Adrenal gland (tissue), 9 donors: ENCODE measurements at regions not wholly inside any gene's neighbourhood (a gene's known extent, or its start where the extent isn't known, plus 50 kb on each side); places are given as distances from the start of the nearest gene placed in this dataset.

Source experiments
- DNase-seq, 7 donors: peaks; one replicate each; pipeline ENCODE4 v3.0.0-alpha.2; 2019 to 2020
- H3K27ac ChIP-seq, 5 donors: fragments of 200-600 bp; sonication (generic) in 4 of 5; 1 replicate in 3 of 5; 2 replicates in 2 of 5; pipeline versions ENCODE4 v1.5.1 to v1.8.0; 2016 to 2020; ENCODE audit warnings: mild to moderate bottlenecking in 1 of 5
- H3K27me3 ChIP-seq: fragments of 200-600 bp; 2 replicates; pipeline ENCODE4 v1.8.0; 2021
- H3K36me3 ChIP-seq, 2 donors: fragments of 200-600 bp; replicated peaks in 1 of 2; 1 replicate in 1 of 2; 2 replicates in 1 of 2; pipeline versions ENCODE4 v1.5.1 to v1.8.0; 2018 to 2022
- H3K4me1 ChIP-seq, 2 donors: fragments of 200-600 bp; replicated peaks in 1 of 2; 1 replicate in 1 of 2; 2 replicates in 1 of 2; pipeline versions ENCODE4 v1.5.1 to v1.8.0; 2018 to 2021
- H3K4me3 ChIP-seq, 4 donors: fragments of 200-600 bp; sonication (generic) in 3 of 4; one replicate each; pipeline ENCODE4 v1.5.1; 2016 to 2018
- H3K9me3 ChIP-seq, 3 donors: fragments of 200-600 bp; sonication (generic) in 1 of 3; replicated peaks in 1 of 3; 1 replicate in 2 of 3; 2 replicates in 1 of 3; pipeline versions ENCODE4 v1.5.1 to v1.8.0; 2016 to 2021
- POLR2A ChIP-seq, 2 donors: fragments of 450-650 bp; IDR thresholded peaks; one replicate each; pipeline ENCODE4 v1.6.1; 2017; ENCODE audit warnings: antibody characterized with exemption in 2 of 2, mild to moderate bottlenecking in 2 of 2, moderate library complexity in 1 of 2
- WGBS, 4 donors: extraction: QIAGEN DNeasy Blood & Tissue Kit in 2 of 4; methylation state at CpG; one replicate each; pipeline versions ENCODE4 v1.1.5 to v1.1.7; 2013 to 2017; 5-methylcytosine and 5-hydroxymethylcytosine counted together
- intact Hi-C, 2 donors: fragments of 100-400 bp; cut with DNase I; formaldehyde crosslinking; loops; one replicate each; pipeline versions ENCODE4 v1.14.1 to v1.15.0; 2022 to 2023
- TF ChIP-seq, protein P1 (sequence below), 6 experiments: fragments of 450-650 bp in 4 of 6; fragments of 200-600 bp in 2 of 6; sonication (generic) in 1 of 6; IDR thresholded peaks; 1 replicate in 5 of 6; 2 replicates in 1 of 6; pipeline versions ENCODE4 v1.5.1 to v1.8.0; 2016 to 2021; ENCODE audit warnings: antibody characterized with exemption in 6 of 6, mild to moderate bottlenecking in 2 of 6, moderate library complexity in 1 of 6
- donor health status: healthy with polysubstance abuse.
- donor health status: Bipolar disorder and iron deficiency.
- donor health status: DM: yes; HTN: yes; CAD: no.
- donor health status: DM: no; HTN: no; CAD: no.
- donor health status: DM: no; HTN: no; CAD: no.

DNA sequence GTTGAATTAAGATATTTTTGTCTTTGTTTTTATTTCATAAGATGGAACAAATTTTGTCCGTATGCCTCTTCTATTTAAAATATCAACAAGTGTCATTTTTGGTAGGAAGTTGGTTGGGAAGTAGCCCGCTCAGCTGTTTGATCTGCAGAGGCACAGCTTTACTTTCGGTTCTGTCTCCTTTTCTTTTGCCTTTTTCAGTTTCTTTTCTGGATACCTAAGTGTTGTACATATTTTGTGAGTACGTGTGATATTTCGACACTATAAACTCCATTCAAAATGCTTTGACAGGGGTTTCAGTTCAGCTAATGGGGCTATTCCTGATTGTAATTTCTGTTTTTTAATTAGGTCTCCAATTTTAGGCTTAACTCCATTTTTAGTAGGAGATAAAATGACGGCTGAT lies 1785.0 kb upstream of the LRRTM1 start:
- intact Hi-C loops: no loop called here
- no peak overlapping the region for H3K4me3 ChIP-seq
- no peak for DNase-seq
- no peaks in the 10 kb centered on the region for H3K9me3 ChIP-seq
- TF ChIP-seq, protein P1, sequence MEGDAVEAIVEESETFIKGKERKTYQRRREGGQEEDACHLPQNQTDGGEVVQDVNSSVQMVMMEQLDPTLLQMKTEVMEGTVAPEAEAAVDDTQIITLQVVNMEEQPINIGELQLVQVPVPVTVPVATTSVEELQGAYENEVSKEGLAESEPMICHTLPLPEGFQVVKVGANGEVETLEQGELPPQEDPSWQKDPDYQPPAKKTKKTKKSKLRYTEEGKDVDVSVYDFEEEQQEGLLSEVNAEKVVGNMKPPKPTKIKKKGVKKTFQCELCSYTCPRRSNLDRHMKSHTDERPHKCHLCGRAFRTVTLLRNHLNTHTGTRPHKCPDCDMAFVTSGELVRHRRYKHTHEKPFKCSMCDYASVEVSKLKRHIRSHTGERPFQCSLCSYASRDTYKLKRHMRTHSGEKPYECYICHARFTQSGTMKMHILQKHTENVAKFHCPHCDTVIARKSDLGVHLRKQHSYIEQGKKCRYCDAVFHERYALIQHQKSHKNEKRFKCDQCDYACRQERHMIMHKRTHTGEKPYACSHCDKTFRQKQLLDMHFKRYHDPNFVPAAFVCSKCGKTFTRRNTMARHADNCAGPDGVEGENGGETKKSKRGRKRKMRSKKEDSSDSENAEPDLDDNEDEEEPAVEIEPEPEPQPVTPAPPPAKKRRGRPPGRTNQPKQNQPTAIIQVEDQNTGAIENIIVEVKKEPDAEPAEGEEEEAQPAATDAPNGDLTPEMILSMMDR (IDR thresholded peaks at IDR 0.05): no peak
- no peak for TF ChIP-seq POLR2A (IDR thresholded peaks at IDR 0.05)
- no peaks in the 10 kb centered on the region for H3K27me3 ChIP-seq
- H3K4me1 ChIP-seq: no peaks in the 10 kb centered on the region
- H3K36me3 ChIP-seq: no peaks in the 10 kb centered on the region
- WGBS, 4 donors: 57 to 74% (median 66%) methylated on average over 6 of the region's 6 CpGs
- no peak overlapping the region for H3K27ac ChIP-seq

DNA sequence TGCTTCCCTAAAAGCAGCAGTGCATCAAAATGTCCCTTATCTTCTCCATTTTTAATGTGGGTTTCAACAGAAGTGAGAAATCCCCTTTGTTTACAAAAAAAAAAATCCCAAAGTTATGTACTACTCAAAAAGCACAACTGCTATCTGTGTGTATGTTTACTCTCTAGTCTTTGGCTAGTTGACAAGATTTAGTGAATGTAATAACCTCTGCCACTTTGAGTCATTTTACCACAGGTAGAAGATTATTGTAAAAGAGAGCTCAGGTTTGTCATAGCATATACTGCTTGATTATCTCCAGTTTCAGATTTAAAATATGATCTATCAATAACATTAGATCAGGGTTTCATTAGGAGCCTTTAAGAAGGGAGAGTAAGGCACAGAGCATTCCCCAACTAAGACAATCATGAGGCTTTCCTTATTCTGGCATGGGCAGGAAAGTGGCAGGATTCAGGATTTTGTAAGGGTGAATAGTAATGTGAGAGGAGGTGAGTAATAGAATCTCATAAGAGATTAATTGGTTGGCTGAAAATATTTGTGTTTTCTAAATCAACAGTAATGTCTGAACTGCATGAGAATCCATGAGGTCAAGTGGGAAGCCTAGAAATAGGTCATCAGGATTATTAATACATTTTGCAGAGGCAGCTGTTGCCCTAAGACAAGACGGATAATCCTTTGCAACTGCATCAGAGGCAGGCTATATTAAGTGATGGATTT lies 1780.3 kb upstream of the LRRTM1 start:
- intact Hi-C loops: no loop called here
- DNase-seq: no peak
- Histone ChIP-seq H3K4me1 (no peaks in the 10 kb centered on the region), H3K9me3 (no peaks in the 10 kb centered on the region), H3K36me3 (no peaks in the 10 kb centered on the region), H3K27me3 (no peaks in the 10 kb centered on the region), H3K27ac (no peak overlapping the region), H3K4me3 (no peak overlapping the region)
- WGBS, 4 donors: 79 to 100% (median 91%) methylated on average over 1 of the region's 1 CpG
- TF ChIP-seq, protein P1 (IDR thresholded peaks at IDR 0.05): no peak
- TF ChIP-seq POLR2A (IDR thresholded peaks at IDR 0.05): no peak

DNA sequence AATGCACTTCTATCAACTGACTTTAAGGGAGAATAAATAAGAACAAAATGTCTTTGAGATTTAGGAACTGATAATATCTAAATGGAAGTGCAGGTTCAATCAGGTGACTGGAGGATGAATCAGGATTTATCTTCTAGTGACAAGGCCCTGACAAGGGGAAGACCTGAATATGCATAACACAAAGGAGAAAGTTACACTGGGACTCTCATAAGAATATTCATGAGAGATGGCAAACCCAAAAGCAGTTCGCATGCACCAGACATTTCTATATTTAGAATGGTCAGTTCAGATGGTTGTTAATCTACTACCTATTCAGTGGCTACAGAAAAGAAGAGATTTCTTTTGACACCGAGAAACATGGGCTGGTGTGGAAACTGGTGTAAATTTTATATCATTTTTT lies 1771.3 kb upstream of the LRRTM1 start:
- Histone ChIP-seq H3K9me3 (peaks cover 0 to 5% (median 0%) of the 10 kb centered on the region in 3 donors), H3K4me1 (no peaks in the 10 kb centered on the region), H3K36me3 (no peaks in the 10 kb centered on the region), H3K27ac (no peak overlapping the region), H3K27me3 (no peaks in the 10 kb centered on the region), H3K4me3 (no peak overlapping the region)
- intact Hi-C loops: no loop called here
- WGBS, 4 donors: 71 to 86% (median 79%) methylated on average over 2 of the region's 2 CpGs
- no peak for DNase-seq
- TF ChIP-seq POLR2A (IDR thresholded peaks at IDR 0.05): no peak
- TF ChIP-seq, protein P1 (IDR thresholded peaks at IDR 0.05): no peak

DNA sequence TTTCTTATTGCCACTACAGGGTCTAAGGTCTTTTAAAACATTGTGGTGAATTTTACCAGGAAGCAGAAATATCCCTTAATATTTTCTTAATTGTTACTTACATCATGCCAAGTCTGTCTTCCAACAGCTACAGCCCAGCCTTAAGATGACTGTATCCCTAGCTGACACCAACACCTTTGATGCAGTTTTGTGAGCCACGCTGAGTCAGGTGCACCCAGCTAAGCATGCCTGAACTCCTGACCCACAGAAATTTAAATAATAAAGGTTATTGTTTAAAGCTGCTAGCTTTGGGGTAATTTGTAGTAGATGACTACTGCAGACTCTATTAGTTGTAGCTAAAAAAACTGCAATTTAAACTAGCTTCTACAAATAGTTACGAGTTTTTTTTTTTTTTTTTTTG lies 1757.9 kb upstream of the LRRTM1 start:
- Histone ChIP-seq H3K4me1 (no peaks in the 10 kb centered on the region), H3K27ac (no peak overlapping the region), H3K27me3 (no peaks in the 10 kb centered on the region), H3K4me3 (no peak overlapping the region), H3K9me3 (no peaks in the 10 kb centered on the region), H3K36me3 (no peaks in the 10 kb centered on the region)
- intact Hi-C loops: no loop called here
- no peak for DNase-seq
- TF ChIP-seq, protein P1 (IDR thresholded peaks at IDR 0.05): no peak
- TF ChIP-seq POLR2A (IDR thresholded peaks at IDR 0.05): no peak
- WGBS, 4 donors: 45 to 76% (median 62%) methylated on average over 2 of the region's 2 CpGs
